ENCODE measurements at regions not wholly inside any gene's neighbourhood (a gene's known extent, or its start where the extent isn't known, plus 50 kb on each side); places are given as distances from the start of the nearest gene placed in this dataset.

DNA sequence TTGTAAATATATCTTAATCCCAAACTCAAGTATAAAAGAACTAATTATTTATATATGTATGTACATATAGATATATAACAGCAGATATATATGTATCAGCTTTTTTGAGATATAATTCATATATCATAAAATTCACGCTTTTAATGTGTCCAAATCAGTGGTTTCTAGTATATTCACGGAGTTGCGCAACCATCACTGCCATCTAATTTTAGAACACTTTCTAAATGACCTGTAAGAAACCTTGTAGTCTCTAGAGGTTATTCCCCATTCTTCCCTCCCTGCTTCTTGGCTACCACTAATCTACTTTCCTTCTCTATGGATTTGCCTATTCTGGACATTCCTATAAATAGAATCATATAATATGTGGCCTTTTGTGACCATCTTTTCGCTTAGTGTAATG lies 163.5 kb upstream of the TCF4 start:
- TF ChIP-seq, protein P1, sequence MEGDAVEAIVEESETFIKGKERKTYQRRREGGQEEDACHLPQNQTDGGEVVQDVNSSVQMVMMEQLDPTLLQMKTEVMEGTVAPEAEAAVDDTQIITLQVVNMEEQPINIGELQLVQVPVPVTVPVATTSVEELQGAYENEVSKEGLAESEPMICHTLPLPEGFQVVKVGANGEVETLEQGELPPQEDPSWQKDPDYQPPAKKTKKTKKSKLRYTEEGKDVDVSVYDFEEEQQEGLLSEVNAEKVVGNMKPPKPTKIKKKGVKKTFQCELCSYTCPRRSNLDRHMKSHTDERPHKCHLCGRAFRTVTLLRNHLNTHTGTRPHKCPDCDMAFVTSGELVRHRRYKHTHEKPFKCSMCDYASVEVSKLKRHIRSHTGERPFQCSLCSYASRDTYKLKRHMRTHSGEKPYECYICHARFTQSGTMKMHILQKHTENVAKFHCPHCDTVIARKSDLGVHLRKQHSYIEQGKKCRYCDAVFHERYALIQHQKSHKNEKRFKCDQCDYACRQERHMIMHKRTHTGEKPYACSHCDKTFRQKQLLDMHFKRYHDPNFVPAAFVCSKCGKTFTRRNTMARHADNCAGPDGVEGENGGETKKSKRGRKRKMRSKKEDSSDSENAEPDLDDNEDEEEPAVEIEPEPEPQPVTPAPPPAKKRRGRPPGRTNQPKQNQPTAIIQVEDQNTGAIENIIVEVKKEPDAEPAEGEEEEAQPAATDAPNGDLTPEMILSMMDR (IDR thresholded peaks at IDR 0.05): no peak
- TF ChIP-seq POLR2A (IDR thresholded peaks at IDR 0.05): no peak
- no peaks in the 10 kb centered on the region for H3K4me1 ChIP-seq (replicated peaks in 1 of 2)
- no peak for DNase-seq
- no peak overlapping the region for H3K27ac ChIP-seq
- no peaks in the 10 kb centered on the region for H3K27me3 ChIP-seq
- H3K9me3 ChIP-seq (replicated peaks in 1 of 3): no peaks in the 10 kb centered on the region
- WGBS, 4 donors: 87 to 95% (median 91%) methylated on average over 4 of the region's 4 CpGs
- intact Hi-C loops (cut with DNase I): no loop called here
- H3K4me3 ChIP-seq: no peak overlapping the region
- H3K36me3 ChIP-seq (replicated peaks in 1 of 2): no peaks in the 10 kb centered on the region

DNA sequence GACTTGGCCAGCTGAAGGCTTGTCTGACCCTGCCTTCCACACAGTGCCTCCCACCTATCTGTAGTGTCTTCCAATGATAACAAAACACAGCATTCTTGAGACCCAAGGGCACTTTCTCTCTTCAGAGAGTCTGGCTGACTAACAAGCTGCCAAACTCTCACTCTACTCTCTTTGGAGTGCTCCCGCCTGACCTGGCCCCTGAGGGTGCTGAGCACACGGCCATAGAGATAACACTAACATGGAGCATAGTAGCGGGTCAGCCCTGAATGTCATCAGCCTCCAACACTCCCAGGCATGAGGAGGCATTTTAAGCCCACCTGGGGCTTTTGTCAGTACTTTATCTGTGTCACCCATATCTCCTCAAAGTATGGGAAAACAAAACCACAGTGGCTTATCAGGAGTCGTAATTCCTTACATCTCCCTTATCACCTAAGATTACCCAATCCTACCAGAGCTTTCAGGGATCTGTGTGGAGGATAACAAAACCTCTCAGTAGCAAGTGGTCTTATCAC lies 160.3 kb upstream of the TCF4 start:
- H3K9me3 ChIP-seq (replicated peaks in 1 of 3): no peaks in the 10 kb centered on the region
- H3K4me3 ChIP-seq: no peak overlapping the region
- H3K27me3 ChIP-seq: no peaks in the 10 kb centered on the region
- no peak for TF ChIP-seq POLR2A (IDR thresholded peaks at IDR 0.05)
- TF ChIP-seq, protein P1 (IDR thresholded peaks at IDR 0.05): no peak
- WGBS, 4 donors: 69 to 89% (median 76%) methylated on average over 4 of the region's 4 CpGs
- intact Hi-C loops (cut with DNase I): no loop called here
- no peaks in the 10 kb centered on the region for H3K36me3 ChIP-seq (replicated peaks in 1 of 2)
- H3K27ac ChIP-seq: no peak overlapping the region
- DNase-seq: no peak
- no peaks in the 10 kb centered on the region for H3K4me1 ChIP-seq (replicated peaks in 1 of 2)

DNA sequence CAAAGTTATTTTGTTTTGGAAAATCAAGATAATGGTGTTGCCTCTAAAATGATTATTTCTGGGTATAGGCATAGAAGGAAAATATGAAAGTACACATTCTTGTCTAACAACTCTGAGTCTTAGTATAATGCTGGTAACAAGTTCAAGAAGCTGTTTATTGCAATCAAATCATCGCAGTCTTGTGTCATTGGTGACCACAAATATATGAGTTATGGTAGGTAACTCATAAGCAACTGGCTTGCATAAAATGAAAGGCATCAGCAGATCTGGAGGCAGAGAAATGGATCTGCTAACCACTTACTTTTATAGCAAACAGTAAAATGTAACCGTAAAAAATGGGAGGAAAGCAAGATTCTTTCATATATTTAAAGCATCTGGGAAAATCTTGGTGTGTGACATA lies 156.2 kb upstream of the TCF4 start:
- H3K9me3 ChIP-seq (replicated peaks in 1 of 3): no peaks in the 10 kb centered on the region
- TF ChIP-seq POLR2A (IDR thresholded peaks at IDR 0.05): no peak
- TF ChIP-seq, protein P1 (IDR thresholded peaks at IDR 0.05): no peak
- 88 to 95% (median 91%) methylated on average over 2 of the region's 2 CpGs for WGBS, 4 donors
- intact Hi-C loops (cut with DNase I): no loop called here
- DNase-seq: no peak
- H3K4me3 ChIP-seq: no peak overlapping the region
- no peak overlapping the region for H3K27ac ChIP-seq
- no peaks in the 10 kb centered on the region for H3K36me3 ChIP-seq (replicated peaks in 1 of 2)
- H3K27me3 ChIP-seq: no peaks in the 10 kb centered on the region
- H3K4me1 ChIP-seq (replicated peaks in 1 of 2): no peaks in the 10 kb centered on the region

DNA sequence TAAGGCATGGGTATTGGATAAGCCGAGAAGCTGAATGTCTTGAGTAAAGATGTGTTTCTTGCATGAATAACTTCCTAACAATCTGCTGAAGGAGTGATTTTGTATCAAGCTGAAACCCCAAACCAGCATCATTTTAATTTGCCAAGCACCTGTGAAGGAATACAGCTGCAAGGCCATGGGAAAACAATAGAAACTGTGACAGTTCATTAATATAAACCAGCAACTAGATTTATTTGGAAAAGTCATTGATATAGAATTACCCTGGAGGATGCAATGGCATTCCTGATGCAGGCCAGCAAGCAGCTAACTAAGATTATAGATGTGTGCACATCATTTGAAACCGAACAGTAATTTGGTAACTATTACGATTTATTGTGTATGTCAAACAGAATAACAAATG lies 155.7 kb upstream of the TCF4 start:
- Histone ChIP-seq H3K4me3 (no peak overlapping the region), H3K4me1 (replicated peaks in 1 of 2) (no peaks in the 10 kb centered on the region), H3K36me3 (replicated peaks in 1 of 2) (no peaks in the 10 kb centered on the region), H3K27ac (no peak overlapping the region), H3K9me3 (replicated peaks in 1 of 3) (no peaks in the 10 kb centered on the region), H3K27me3 (no peaks in the 10 kb centered on the region)
- no peak for DNase-seq
- WGBS, 4 donors: 80 to 87% (median 86%) methylated on average over 3 of the region's 3 CpGs
- intact Hi-C loops (cut with DNase I): no loop called here
- TF ChIP-seq, protein P1 (IDR thresholded peaks at IDR 0.05): no peak
- no peak for TF ChIP-seq POLR2A (IDR thresholded peaks at IDR 0.05)
